DMS 273 treated with DMSO at 0.1 percent for 48 hours (cell line): ENCODE measurements at regions not wholly inside any gene's neighbourhood (a gene's known extent, or its start where the extent isn't known, plus 50 kb on each side); places are given as distances from the start of the nearest gene placed in this dataset.
"Not testable (repeated sequence)": the region's sequence is repeated elsewhere in the genome, so short reads cannot be mapped to it uniquely, and the experiment has no call there.

Source experiments
- DNase-seq: peaks from one replicate; lab custom pipeline; 2025; lab: John Stamatoyannopoulos, UW

DNA sequence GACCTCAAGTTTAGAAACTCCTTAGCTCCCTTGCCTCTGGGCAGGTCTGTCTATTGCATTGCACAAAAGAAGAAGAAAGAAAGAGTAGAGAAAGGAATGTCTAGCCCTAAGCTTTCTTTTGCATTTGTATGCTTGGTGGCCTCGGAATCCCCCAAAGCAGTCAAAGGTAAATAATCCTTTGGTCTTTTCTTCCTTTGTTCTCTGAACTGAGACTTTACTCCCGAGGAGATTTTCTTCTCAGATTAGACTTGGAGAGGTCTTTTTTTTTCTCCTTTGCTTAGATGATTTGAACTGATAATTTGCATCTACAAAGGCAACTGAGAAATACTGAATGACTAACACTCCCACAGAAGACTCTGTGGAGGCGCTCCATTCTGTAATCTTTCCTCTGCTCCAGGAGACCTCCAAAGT is 93.2 kb downstream of the AKR1D1 start:
- no peak for DNase-seq

DNA sequence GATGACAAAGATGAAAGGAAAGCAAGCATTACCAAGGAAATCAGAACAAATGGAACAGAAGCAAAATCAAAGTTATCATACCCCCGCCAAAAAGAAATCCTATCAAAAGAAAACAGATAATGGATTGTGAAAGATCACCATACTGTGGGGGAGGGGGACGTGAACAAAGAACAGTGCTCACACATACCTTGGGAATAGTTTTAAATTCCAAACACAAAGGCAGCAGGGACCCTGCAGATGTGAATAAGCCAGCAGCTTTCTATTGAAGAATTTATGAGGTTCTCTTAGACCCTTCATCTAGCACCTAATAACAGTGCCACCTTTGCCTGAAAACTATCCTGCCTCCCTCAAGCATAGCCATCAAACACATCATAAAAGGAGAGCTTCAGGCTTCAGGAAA is 94.0 kb downstream of the AKR1D1 start:
- no peak for DNase-seq

DNA sequence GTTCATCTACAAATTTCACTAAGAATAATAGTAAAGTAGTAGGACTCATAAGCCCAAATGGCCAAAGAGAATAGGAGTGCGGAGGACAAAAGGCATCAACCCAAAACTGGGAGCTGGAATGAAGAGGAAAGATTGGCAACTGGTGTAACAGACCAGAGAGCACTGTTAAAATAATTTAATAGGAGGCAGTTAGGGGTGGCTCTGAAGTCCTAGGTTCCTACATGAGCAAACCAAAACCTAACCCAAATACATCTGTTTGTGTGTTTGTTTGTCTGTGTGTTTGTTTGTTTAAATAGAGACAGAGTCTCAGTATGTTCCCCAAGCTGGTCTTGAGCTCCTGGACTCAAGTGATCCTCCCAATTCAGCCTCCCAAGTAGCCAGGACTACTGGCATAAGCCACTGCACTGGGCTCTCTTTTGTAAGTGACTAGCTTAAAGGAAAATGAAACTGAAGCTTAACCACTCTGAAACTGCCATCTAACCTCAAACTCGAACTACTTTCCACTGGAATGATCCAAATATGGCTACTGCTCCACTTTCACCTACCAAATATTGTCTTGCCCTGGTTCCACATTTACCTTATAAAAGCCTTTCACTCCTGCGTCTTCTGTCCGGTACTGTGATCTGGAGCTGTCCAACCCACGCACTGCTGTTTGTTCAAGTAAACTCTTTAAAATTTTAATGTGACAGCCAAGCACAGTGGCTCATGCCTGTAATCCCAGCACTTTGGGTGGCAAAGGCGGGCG is 94.9 kb downstream of the AKR1D1 start:
- no peak for DNase-seq

DNA sequence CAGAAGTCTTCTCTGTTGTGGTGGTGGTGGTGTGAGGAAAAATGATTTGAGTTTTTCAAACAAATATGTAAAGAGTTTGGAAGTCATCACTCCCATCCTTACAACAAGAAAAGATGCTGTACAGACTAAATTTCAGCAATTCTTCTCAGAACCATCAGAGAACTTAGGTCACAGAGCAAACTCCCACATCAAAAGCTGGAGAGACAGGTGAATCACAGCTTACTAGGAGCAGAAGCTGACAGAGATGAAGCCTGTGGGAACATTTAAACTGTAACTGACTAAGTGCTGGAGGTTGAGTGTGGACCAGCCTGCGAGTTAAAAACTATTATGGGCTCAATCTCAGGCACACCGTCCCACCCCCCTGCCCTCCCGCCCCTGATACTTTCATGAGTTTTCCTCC is 97.3 kb downstream of the AKR1D1 start:
- no peak for DNase-seq

DNA sequence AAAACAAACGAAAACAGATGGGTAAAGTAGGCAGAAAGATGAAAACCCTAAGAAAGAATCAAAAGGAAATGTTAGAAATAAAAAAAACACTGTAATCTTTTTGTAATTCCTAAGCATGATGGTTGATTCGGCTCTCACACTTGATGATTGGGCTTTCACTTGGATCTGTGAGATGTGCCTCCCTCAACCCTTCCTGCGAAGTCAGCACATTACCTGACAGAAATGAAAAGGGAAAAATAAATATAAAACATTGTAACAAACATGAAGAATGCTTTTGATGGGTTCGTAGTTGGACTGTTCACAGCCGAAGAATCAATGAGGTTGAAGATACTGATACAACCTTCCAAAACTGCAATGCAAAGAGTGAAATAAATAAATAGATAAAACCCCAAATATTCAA is 99.8 kb downstream of the AKR1D1 start:
- DNase-seq: no peak

DNA sequence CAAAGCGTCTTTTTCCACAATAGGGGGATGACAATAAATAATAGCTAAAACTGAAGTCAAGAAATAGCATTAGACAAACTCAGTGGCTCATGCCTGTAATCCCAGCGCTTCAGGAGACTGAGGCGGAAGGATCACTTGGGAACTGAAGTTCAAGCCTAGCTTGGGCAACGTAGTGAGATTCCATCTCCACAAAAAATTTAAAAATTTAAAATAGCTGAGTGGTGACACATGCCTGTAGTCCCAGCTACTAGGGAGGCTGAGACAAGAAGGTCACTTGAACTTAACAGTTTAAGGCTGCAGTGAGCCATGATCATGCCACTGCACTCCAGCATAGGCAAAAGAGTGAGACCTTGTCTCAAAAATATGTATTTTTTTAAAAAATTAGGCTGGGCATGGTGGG is 107.9 kb downstream of the AKR1D1 start:
- no peak for DNase-seq

DNA sequence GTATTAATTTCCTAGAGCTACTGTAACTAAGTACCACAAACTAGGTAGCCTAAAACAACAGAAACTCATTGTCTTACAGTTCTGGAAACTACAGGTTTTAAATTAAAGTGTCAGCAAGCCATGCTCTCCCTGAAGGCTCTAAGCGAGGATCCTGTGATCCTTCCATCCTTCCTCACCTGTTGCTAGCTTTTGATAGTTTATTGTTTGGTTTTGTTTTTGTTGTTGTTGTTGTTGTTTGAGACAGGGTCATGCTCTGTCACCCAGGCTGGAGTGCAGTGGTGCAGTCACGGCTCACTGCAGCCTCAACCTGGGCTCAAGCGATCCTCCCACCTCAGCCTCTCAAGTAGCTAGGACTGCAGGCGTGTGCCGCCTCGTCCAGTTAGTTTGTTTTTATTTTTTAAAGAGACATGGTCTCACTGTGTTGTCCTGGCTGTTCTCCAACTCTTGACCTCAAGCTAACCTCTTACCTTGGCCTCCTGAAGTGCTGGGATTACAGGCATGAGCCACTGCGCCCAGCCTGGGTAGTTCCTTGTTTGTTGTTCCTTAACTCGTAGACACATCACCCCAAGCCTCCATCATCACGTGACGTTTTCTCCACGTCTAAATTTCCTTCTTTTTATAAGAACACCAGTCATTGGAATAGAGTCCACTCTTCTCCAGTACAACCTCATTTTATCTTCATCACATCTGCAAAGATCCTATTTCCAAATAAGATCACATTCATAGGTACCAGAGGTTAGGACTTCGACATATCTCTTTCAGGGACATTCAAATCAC is 109.1 kb downstream of the AKR1D1 start:
- no peak for DNase-seq

DNA sequence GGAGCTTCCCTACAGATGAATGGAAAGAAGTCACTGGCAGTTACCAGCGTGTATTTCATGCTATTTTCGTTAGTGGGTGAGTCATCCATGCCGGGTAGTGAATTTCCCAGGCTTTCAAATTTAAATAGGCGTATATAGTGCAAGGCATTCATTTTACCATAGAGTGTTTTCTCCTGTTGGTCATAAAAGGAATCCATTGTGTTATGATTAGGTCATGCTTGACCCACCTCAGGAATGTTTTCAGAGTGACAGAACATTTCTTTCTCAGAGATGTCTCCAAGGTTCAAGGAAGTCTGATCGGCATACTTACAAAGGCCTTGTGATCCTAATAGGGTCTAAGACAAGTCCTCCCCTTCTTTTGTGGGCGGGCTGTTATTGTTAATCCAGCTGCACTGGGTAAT is 110.7 kb downstream of the AKR1D1 start:
- no peak for DNase-seq

DNA sequence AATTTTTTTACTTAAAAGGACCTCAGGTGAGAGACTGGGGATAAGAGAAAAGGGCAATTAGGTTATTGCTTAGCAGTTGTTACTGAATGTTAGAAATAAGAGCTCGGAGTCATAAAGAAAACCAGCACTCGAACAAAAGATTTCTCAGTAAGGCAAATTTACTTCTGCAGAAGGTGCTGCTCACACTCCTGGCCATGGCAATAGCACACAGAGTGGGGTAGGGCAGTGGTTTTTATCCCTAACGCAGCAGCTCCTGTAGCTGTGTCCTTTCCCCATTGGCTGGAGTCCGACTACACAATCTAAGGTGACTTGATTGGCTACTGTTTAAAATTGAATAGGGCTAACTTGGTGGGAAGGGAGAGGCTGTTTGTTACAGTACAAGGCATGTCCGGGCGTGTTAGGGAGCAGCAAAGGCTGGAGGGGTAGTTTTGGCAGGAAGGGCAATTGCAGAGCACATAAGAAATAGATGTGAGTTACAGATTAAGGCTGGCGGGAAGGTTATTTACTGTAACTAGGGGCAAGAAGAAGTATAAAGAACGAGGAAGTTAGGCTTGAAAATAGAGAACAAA is 112.1 kb downstream of the AKR1D1 start:
- no peak for DNase-seq

DNA sequence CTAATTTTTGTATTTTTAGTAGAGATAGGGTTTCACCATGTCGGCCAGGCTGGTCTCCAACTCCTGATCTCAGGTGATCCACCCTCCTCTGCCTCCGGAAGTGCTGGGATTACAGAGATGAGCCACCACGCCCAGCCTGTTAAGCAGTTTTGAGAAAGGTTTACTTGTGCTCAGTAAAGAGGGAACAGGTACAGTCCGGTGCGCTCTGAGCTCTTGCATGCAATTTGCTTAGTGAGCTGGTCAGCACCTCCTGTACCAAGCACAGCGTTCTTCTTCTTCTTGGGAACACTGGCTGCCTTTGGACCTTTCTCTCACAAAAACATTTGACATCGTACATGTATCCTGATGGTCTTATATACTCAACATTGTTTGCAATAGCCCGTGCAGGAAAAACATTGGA is 118.3 kb downstream of the AKR1D1 start:
- no peak for DNase-seq

DNA sequence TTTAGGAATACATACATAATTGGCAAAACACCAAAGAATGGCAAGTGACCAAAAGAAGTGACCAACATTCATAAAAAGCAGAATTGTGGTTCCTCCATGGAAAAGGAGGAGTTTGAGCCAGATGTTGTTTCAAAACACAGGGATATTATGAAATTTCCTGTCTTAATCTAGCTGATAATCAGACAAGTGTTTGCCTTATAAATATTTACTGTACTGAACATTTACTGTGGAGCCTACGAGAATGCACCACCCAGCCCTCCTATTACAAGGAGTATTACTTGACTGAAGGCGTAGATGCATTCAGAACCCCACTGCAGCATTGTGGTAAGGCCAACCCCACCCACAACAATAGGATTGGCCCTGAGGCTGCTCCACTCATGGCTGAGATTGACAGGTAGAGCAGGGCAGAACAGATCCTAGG is 118.9 kb downstream of the AKR1D1 start:
- no peak for DNase-seq

DNA sequence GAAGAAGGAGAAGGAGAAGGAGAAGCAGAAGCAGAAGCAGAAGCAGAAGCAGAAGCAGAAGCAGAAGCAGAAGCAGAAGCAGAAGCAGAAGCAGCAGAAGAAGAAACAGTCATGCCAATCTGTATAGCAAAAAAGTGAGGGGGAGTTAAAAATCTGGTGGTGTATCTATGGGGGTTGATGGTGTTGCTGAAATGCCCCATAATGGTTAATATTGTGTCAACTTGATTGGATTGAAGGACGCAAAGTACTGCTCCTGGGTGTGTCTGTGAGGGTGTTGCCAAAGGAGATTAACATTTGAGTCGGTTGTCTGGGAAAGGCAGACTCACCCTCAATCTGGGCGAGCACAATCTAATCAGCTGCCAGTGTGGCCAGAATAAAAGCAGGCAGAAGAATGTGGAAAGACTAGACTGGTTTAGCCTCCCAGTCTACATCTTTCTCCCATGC is 120.3 kb downstream of the AKR1D1 start:
- not testable (repeated sequence) for DNase-seq

DNA sequence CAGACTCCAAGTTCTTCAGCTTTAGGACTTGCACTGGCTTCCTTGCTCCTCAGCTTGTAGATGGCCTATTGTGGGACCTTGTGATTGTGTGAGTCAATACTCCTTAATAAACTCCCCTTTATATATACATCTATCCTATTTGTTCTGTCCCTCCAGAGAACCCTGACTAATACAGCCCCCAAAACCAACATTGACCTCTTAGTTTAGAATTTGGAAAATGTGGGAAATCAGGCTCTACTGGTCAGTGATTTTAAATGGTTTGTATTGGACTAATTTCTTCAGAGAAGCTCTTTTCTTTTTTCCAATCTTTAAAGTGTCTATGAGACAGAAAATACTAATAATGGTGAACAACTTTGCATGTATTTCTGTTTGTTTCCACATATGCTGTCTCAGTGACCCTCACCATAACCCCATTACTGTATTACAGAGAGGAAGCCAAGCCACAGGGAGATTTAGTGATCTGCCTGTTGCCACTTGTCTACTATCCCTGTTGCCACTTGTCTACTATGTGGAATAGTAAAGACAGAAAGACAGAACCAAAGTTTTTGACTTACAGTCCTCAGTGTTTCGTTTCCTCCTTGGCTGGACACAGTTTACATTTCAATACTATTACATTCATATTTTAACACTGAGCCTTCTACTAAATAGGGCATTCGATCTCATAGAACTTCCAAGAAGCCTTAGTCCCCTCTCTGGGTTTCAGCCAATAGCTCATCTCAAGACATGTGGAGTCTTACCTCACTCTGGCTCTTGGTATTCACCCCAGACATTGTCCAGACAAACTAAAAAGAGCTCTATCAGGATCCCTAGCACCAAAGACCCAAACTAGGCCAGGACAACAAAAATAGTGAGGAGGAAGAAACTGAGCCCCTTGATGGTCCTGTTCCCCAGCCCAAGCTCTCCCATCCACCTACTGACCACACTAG is 121.0 kb downstream of the AKR1D1 start:
- no peak for DNase-seq

DNA sequence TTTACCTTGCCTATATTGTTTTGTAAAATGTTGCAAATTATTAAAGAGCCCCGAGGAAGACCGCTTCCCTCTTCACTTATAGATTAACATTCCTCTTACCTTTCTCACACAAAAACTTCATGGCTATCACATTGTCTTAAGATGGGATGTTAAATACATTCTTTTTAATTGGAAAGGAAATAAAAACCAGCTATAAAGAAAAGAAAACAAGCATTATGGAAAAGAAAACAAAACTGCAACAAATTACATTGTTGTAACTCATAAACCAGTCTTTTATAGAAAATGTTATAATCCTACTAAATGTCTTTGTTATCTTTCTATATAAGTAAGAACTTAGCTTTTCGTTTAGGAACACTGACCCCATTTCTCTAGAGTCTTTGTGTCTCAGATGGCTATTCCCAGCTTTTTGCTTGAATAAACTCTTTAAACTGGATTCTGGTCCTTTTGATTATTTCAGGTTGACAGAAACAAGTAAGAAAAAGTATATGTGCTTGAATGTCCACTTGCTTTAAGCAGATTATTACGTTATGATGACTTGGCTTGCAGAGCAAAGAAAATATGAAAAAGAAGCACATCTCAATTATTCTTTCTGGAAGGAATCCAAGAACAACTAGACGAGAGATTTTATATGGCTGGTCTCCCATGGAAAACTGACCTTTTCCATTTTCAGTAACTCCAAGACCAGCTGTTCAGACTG is 128.2 kb downstream of the AKR1D1 start:
- DNase-seq: no peak

DNA sequence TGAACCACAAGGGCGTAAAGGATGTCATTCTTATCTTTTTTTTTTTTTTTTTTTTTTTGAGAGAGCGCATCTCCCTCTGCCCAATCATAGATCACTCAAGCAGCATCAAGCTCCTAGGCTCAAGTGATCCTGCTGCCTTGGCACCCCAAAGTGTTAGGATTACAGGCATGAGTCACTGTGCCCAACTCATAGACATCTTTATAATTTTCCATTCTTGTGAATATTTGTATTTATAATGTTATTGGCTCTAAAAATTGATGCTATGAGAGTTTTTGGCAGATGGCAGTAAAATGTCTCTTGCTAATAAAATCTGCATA is 128.7 kb downstream of the AKR1D1 start:
- no peak for DNase-seq

DNA sequence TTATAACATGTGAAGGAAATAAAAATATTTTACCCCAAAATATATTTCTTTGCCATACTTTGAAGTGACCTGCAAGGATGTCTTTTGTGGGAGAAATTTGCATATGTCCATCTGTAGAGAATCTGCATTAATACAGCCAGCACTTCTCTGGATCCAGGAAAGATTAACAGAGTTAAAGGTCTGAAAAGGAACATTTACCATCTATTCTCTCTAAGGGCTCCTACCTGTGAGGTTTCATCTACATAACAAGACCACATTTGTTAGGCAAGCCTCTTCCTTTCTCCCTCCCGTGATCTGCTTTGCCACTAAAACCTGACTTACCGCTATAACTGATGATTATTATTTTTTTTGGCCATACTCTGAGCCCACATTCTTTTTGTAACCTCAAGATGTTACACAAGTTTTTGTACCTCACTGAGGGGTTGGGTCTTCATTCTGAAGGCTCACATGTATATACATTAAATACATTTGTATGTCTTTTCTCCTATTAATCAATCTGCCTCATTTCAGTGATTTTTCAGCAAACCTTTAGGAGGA is 129.4 kb downstream of the AKR1D1 start:
- DNase-seq: no peak

DNA sequence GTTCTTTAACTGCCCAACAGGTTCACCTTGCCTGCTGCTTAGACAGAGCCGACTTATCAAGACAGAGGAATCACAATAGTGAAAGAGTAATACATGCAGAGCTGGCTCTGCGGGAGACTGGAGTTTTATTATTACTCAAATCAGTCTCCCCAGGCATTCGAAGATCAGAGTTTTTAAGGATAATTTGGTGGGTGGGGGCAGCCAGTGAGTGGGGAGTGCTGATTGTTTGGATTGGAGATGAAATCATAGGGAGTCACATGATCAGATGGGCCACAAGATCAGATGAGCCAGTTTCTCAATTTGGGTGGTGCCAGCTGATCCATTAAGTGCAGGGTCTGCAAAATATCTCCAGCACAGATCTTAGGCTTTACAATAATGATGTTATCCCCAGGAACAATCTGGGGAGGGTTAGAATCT is 131.3 kb downstream of the AKR1D1 start:
- no peak for DNase-seq

DNA sequence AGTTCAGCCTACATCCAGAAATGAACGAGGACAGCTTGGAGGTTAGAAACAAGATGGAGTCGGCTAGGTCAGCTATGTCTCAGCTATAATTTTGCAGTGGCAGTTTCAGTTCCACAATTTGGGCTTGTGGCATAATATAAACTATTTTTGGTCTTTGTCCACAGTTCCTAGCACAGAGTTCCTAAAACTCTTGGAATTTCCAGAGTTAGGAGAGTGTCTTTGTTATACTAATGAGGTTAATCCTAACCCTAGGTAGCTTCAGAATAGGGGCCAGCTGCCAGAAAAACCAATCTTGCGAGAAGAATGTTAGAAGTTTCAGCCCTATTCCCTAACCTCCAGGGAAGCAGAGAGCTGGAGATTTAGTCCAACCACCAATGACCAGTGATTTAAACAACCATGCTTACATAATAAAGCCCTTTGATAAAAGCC is 131.9 kb downstream of the AKR1D1 start:
- no peak for DNase-seq

DNA sequence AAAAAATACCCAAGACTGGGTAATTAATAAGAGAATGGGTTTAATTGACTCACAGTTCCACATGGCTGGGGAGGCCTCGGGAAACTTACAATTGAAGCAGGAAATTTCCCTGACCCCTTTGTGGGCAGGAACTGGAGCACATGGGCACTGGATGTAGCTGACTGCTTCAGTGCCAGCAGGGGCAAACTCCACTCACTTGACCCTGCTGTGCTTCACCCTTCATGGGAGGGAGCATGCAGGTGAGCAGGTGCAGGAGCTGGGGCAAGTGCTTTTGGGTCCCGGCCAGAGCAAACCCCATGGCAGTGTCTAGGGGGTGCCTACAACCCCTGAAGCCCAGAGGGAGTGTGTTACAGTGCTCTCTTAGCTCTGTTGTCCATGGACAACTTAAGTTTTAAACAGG is 132.6 kb downstream of the AKR1D1 start:
- no peak for DNase-seq

DNA sequence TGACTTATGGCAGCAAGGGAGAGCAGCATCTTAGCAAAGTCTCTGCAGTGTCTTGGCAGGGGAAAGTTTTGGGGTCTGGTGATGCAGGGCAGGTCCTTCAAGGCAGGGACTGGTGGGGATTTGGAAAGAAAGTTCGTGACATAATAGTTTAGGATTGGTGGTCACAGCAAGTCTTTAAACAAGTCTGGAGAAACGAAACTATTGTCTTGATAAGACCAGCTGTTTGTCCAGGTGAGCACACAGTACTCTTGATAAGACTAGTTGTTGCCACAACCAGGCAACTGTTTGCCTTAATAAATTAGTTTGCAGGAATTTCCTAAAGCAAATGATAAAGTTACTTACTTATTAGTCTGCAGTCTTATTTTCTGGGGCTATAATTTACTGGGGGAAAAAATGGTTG is 136.1 kb downstream of the AKR1D1 start:
- DNase-seq: no peak

DNA sequence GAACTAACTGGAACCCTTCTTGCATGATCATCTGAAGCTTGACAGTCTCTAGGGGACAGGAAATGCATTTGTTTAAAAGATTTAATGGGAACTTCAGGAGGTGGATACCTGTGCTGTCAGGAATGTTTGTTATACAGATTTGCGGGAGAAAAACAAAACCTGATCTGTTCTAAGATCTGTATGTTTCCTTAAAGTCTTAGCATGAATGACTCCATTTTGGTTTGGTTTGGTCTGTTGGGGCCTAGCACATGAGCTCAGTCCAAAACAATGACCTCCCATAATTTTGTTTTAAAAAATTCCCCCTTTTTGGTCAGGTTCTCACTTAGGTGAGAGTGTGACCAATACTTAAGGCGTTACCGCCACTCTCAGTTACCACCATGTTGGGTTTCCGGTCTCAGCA is 138.7 kb downstream of the AKR1D1 start:
- DNase-seq: no peak
